ENCODE measurements at regions not wholly inside any gene's neighbourhood (a gene's known extent, or its start where the extent isn't known, plus 50 kb on each side); places are given as distances from the start of the nearest gene placed in this dataset.

DNA sequence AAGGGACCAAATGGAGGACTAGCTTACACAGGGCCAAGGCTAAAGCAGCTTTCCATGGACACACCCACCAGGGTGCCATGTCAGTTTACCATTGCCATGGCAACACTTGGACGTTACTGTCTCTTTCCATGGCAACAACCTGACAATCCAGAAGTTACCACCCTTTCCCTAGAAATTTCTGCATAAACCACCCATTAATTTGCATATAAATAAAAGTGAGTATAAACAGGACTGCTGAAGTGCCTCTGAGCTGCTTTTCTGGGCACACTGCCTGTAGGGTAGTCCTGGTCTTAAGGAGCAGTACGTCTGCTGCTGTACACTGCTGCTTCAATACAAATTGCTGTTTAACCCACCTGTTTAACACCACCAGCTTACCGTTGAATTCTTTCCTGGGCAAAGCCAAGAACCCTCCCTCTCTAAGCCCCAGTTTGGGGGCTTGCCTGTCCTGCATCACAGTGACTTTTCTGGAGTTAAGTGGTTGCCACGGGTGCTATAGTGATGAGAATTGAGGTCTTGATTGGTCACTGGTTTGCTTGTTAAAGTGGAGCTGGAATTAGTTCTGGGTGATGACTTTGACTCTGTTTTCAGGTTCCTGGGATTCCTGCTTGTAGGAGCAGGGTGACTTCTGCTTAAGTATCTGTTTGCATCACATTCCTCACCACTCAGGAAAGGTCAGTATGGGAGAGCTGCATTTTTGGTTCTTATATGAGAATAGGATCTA lies 83.2 kb downstream of the CLDN17 start:
- H3K4me3 ChIP-seq = no peak overlapping the region
- DNase-seq (no peak), ATAC-seq (no peak)
- no peaks in the 10 kb centered on the region for H3K4me1 ChIP-seq
- H3K9me3 ChIP-seq = no peaks in the 10 kb centered on the region
- H3K27ac ChIP-seq = no peak overlapping the region
- intact Hi-C loops (cut with DNase I) = no loop called here
- TF ChIP-seq, protein P1, sequence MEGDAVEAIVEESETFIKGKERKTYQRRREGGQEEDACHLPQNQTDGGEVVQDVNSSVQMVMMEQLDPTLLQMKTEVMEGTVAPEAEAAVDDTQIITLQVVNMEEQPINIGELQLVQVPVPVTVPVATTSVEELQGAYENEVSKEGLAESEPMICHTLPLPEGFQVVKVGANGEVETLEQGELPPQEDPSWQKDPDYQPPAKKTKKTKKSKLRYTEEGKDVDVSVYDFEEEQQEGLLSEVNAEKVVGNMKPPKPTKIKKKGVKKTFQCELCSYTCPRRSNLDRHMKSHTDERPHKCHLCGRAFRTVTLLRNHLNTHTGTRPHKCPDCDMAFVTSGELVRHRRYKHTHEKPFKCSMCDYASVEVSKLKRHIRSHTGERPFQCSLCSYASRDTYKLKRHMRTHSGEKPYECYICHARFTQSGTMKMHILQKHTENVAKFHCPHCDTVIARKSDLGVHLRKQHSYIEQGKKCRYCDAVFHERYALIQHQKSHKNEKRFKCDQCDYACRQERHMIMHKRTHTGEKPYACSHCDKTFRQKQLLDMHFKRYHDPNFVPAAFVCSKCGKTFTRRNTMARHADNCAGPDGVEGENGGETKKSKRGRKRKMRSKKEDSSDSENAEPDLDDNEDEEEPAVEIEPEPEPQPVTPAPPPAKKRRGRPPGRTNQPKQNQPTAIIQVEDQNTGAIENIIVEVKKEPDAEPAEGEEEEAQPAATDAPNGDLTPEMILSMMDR (IDR thresholded peaks at IDR 0.05) = no peak
- WGBS (ENCODE audit: insufficient coverage, low coverage, low lambda C conversion rate, missing lambda C conversion rate) = 45% methylated on average over 4 of the region's 4 CpGs
- H3K36me3 ChIP-seq = no peaks in the 10 kb centered on the region
- H3K27me3 ChIP-seq = no peaks in the 10 kb centered on the region

DNA sequence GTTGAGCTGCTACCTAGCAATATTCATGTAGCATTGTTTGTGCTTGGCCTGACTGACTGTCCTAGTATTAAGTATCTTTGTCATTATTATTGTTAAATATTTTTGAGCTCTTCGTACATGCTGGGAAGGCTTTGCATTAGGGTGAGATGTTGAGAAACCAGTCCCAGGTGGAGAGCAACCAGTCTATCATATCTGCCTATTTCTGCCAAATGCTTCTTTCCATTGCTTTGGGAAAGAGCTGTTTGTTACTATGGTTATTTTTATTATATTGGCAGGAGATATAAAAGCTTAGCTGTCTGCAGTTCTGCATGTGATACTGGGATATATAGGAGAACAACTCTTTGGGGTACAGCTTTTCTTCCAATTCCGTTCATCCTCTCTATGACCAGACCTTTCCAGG lies 85.1 kb downstream of the CLDN17 start:
- no peak for ATAC-seq
- TF ChIP-seq, protein P1 (IDR thresholded peaks at IDR 0.05) = no peak
- TF ChIP-seq POLR2A (IDR thresholded peaks at IDR 0.05) = no peak
- DNase-seq = no peak
- Histone ChIP-seq H3K4me3 (no peak overlapping the region), H3K27ac (no peak overlapping the region), H3K27me3 (no peaks in the 10 kb centered on the region), H3K9me3 (no peaks in the 10 kb centered on the region), H3K4me1 (no peaks in the 10 kb centered on the region), H3K36me3 (no peaks in the 10 kb centered on the region)
- intact Hi-C loops (cut with DNase I) = no loop called here
- WGBS (ENCODE audit: insufficient coverage, low coverage, low lambda C conversion rate, missing lambda C conversion rate) = 36% methylated on average over 2 of the region's 2 CpGs

DNA sequence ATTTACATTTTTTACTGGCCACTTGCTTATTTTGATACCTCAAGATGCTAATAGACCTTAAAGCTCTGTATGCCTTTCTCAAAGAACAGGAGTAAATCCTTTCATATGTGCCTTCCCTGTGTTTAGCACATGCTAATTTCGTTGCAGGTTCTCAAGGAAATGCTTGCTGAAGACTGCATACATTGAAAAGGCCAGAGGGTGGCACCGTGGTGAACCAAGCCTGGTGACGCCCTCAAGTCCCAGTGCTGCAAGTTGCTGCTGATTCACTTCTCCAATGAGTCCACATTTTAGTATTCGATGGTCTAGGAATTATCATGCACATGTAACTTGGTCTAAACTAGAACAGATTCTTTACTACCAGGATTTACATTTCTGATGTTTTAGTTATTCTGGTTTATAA lies 94.1 kb downstream of the CLDN17 start:
- Histone ChIP-seq H3K9me3 (no peaks in the 10 kb centered on the region), H3K4me1 (no peaks in the 10 kb centered on the region), H3K27ac (no peak overlapping the region), H3K27me3 (no peaks in the 10 kb centered on the region), H3K36me3 (no peaks in the 10 kb centered on the region), H3K4me3 (no peak overlapping the region)
- DNase-seq = no peak
- intact Hi-C loops (cut with DNase I) = no loop called here
- no peak for TF ChIP-seq POLR2A (IDR thresholded peaks at IDR 0.05)
- TF ChIP-seq, protein P1 (IDR thresholded peaks at IDR 0.05) = peak in 1 of 4 donors; percentile 6
- WGBS (ENCODE audit: insufficient coverage, low coverage, low lambda C conversion rate, missing lambda C conversion rate) = 15% methylated on average over 4 of the region's 4 CpGs
- peak in 1 of 4 donors; percentile 29 for ATAC-seq

DNA sequence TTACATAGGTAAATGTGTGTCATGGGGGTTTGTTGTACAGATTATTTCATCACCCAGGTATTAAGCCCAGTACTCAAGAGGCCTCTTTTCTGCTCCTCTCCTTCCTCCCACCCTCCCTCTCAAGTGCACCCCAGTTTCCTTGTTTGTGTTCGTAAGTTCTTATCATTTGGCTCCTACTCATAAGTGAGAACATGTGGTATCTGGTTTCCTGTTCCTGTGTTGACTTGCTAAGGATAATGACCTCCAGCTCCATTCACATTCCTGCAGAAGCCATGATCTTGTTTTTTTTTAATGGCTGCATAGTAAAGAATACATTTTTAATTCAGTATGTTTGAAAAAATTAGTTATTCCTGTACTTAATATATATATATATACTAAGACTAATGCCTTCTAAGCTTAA lies 107.7 kb downstream of the CLDN17 start:
- intact Hi-C loops (cut with DNase I) = no loop called here
- peak in 3 of 4 donors; percentile 14 to 55 (median 39) for ATAC-seq

More for the DNA sequence above, 107.7 kb downstream of the CLDN17 start:
- Histone ChIP-seq H3K4me1 (no peaks in the 10 kb centered on the region), H3K27me3 (no peaks in the 10 kb centered on the region), H3K27ac (no peak overlapping the region), H3K4me3 (no peak overlapping the region), H3K36me3 (no peaks in the 10 kb centered on the region), H3K9me3 (no peaks in the 10 kb centered on the region)
- DNase-seq = no peak
- TF ChIP-seq, protein P1 (IDR thresholded peaks at IDR 0.05) = no peak
- no peak for TF ChIP-seq POLR2A (IDR thresholded peaks at IDR 0.05)
- 25% methylated on average over 1 of the region's 1 CpG for WGBS (ENCODE audit: insufficient coverage, low coverage, low lambda C conversion rate, missing lambda C conversion rate)
